Stimulated activated CD4-positive, alpha-beta T cell treated with anti-CD3 and anti-CD28 coated beads, Interleukin-1b, Interleukin-23, amount 100 ng/mL, for 48 hours (primary cell): ENCODE measurements at regions not wholly inside any gene's neighbourhood (a gene's known extent, or its start where the extent isn't known, plus 50 kb on each side); places are given as distances from the start of the nearest gene placed in this dataset.
"Not testable (repeated sequence)": the region's sequence is repeated elsewhere in the genome, so short reads cannot be mapped to it uniquely, and the experiment has no call there.

Experiments used
- DNase-seq: peaks from one replicate; pipeline ENCODE4 v3.0.0-alpha.2; 2020

- DNase-seq = no peak
Observed at GRCh38 chr4:31411565-31411964, 691.4 kb downstream of the PCDH7 start.

GRCh38 chr4:31415629-31416028 is 695.5 kb downstream of the PCDH7 start:
- no peak for DNase-seq

- DNase-seq = no peak
Observed at GRCh38 chr4:31416498-31416897, 696.3 kb downstream of the PCDH7 start.

- no peak for DNase-seq
Observed at GRCh38 chr4:31417040-31417439, 696.9 kb downstream of the PCDH7 start.

DNA sequence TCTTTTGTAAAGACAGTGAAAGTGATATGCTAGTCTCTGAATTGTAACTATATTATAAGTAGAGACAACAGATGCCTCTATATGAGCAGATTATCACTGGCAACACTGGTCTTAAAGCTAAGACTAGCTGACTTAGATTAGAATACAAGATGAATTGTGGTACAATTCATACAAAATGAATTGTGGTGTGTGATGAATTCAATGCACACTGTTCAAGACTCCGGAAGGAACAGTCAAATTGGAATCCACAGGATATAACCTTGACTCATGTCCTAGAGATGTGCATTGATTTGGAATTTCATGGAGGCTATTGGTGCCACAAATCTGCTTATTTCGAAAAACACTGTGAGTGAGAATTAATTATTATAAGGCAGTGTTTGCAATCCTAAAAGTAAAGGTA is 701.8 kb downstream of the PCDH7 start:
- DNase-seq = no peak

GRCh38 chr4:31427691-31428090 is 707.5 kb downstream of the PCDH7 start:
- DNase-seq = no peak

DNA sequence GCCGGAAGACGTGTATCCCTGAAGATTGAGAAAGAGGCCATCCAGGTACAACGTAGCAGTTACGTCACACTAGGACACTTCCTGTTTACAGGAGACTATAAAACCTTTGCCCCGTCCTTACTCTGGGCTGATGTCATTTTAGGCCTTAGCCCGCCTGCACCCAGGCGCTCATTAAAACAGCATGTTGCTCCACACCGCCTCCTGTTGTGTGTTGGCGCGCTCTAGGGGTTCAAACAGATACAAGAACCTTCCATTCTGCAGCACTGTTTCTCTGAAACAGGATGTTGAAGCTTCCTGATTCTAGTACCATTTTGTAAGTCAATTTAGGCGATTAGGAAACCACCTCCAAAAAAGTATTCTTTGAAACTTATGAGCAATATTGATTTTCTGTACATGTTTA is 722.1 kb downstream of the PCDH7 start:
- no peak for DNase-seq

GRCh38 chr4:31445526-31445925 is 725.4 kb downstream of the PCDH7 start:
- DNase-seq = no peak

DNA sequence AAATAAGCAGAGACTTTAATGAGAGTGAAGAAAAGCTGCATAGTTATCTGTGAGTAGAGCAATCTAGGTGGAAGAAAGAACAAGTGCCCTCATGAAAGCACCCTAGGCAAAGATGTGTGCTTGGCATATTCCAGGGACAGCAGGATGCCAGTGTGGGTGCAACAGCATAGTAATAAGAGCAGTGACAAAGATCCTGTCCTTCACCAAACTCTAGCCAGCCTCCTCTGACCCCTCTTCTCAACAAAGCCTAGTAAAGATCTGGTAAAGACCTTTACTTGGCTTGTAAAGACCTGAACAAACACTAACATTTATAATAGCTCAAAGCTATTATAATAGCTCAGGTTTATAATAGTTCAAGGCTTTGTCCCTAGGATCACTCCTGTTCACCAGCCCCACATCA is 735.4 kb downstream of the PCDH7 start:
- DNase-seq = no peak

DNA sequence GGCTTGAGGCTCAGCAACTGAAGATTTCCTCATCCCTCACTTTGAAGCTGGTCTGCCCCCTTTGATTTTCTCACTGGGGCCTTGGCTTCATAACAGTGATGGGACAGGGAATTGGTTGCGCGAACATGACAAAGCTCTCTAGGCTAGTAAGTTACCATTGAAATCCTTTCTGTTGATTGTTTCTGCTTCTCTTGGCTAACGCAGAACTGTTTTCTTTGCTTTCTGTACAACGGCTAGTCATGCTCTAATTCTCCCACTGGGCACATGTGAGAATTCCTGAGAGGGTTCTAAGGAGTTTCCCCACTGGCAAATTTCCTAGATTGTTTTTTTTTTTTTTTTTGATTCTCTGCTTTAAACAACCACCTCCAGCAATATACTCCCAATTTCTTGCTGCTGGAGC is 738.6 kb downstream of the PCDH7 start:
- no peak for DNase-seq

- no peak for DNase-seq
Observed at GRCh38 chr4:31461421-31461820, 741.3 kb downstream of the PCDH7 start.

DNA sequence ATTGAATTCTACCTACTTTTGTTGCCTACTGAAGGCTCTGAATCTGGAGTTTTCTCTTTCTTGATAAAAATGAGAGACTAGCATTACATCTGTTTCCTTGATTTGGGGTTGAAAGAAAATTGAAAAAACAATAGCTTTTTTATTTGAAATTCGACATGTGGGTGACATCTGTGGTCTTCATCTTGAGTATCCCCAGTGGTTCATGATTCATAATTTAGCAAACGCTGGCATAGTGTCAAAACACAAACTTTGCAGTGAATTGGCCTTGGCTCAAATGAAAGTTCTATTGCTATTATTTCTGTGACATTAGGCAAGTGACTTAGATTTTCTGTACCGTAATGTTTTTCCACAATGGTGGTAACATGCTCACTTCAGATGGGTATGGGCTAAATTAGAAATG is 747.6 kb downstream of the PCDH7 start:
- DNase-seq = no peak

- no peak for DNase-seq
Observed at GRCh38 chr4:31474221-31474620, 754.1 kb downstream of the PCDH7 start.

DNA sequence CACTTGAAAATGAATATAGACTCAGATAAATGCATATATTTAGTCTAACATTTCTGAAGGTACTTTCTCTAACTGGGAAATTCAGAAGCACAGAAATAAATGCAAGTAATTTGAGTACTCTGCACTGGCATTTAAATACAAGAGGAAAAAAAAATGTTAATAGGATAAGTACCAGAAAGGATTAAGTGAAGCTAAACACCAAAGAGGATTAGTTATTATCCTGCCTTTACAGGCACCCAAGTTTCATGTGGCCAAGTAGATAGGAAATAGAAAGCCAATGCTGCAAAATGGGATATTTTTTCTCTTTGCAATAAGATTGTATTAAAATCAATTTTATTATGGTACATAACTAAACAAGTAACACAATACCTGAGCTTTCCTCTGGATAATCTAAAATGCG is 762.5 kb downstream of the PCDH7 start:
- no peak for DNase-seq

- DNase-seq = not testable (repeated sequence)
Observed at GRCh38 chr4:31499216-31499615, 779.0 kb downstream of the PCDH7 start.

- no peak for DNase-seq
Observed at GRCh38 chr4:31516520-31516919, 796.4 kb downstream of the PCDH7 start.

DNA sequence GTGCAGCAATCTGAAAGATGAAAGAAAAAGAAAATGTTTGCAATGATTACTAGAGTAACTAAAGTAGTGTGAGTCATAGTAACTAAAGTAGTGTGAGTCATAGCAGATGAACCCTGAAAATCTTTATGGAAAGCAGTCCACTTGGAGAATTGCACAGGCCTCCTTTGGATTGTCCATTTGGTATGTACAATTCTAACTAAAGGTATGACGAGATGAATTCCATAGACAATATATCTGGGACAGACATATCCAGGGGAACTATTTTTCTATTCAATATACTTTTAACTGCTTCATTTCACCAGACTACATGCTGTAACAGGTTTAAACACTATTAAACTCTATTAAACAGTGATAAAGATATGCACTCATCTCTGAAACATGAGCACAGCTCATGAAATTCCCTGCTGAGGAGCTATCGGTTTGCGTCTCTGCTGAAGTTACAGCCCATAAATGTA is 798.7 kb downstream of the PCDH7 start:
- DNase-seq = no peak

DNA sequence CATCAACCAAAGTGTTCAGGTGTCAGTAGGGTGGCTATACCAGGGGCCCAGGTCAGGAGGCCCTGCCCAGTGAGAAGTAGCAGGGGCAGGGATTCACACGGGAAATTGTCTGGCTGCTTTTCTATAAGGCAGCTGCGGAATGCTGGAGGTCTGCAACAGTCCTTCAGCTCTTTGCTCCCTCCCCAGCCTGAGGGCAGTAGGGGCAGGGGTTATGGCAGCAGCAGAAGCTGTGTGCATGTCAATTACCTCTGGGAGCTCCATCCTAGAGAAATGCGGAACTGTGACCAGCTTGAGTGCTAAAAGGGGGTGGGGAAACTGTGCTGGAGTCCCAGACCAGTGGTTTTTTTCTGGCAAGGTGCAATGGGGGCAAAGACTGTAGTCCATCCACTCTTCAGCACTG is 810.4 kb downstream of the PCDH7 start:
- DNase-seq = no peak

- DNase-seq = no peak
Observed at GRCh38 chr4:31538877-31539276, 818.7 kb downstream of the PCDH7 start.

DNA sequence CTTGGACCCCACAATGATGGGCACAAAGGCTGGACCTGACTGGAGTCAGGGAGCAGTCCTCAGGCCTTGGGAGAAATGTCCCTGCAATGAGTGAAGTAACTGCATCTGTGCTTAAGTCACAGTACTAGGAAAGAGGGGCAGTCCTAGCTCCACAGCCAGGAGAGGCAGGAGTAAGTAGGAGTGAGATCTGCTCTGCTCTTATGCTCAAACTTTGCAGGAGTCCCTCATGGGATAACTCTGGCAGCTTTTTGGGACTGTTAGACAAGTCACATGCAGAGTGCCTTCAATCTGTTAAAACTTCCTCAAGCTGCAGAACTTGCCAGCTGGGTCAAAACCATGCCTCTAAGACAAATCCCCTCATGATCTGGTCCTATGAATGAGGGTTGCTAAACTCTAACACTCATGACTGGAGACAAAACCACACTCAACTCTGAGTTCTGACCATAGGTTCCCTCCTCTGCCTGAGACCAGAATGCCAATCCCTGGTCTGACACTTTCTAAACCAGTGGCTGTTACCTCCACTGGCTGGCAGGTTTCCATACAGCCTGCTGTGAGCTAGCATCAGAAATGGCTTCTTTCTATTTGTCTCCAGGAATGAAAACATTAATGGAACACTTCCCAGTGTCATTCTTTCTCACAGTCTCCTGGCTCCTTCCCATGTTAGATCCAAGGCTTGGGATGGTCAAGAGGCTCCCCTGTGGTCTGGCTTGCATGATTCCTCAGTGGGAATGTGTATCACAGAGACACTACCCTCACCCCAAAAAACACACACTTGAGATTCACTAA is 819.3 kb downstream of the PCDH7 start:
- no peak for DNase-seq

- DNase-seq = no peak
Observed at GRCh38 chr4:31545330-31545729, 825.2 kb downstream of the PCDH7 start.

DNA sequence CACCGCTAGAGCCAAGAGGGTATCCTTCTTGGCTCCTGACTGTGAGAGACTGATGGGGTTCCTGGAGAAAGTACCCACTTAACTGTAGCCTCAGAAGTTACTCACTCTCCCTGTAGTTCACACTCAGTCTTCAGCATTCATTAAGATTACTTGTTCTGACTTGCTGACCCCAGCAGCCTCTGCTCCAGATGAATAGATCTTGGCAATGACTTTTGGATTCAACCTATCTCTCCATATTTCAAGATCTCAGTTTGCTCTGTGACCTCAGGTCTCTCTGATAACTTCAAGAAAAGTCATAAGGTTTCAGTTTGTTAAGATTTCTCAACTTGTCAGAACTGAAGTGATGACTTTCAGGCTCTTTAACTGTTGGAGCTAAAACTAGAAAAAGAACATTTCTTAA is 825.6 kb downstream of the PCDH7 start:
- DNase-seq = no peak

DNA sequence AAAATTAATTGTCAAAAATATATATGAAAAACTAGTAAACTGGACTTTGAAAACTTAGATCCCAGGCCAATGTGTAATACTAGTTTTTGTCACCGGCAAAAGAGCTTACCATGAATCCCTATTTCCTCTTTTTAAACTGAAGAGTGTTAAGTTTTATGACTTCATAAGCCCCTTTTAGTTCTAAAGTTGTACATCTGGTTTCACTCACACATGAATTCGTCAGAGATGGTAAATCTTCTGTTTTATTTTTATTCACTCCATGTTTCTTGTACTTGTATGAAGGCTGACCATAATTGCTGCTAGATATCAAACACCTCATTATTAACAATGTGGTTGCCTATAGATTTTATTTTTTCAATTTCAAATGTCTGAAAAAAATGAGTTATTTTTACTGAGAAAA is 827.9 kb downstream of the PCDH7 start:
- no peak for DNase-seq

DNA sequence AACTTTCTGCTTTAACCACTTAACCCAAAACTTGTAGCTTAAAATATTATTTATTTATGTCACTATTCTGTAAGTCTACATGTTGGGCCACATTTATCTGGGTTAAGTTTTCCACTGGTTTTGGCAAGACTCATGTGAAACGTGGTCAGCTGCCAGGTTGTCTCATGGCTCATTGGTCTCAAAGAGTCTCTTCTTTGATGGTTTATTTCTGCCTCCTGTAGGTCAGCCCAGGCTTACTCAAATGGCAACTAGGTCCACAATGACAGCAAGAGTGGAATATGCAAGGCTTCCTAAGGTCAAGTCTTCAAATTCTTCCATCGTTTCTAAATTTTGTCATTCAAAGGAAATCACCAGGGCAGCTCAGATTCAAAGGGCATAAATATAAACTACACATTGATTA is 828.7 kb downstream of the PCDH7 start:
- no peak for DNase-seq

DNA sequence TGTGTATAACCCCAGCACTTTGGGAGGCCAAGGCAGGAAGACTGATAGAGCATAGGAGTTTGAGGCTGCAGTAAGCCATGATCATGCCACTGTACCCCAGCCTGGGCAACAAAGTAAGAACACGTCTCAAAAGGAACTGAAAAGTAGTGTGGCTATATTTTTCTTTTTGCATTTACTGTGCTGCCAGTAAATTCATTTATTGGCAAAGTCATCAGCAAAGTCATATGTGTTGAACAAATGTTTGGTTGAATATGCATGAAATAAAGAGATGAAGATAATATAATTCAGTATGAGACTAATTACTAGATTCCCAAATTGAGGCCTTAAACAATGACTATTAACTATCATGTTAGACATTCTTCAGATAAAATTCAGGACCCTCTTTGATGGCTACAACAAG is 829.1 kb downstream of the PCDH7 start:
- no peak for DNase-seq
